Lower lobe of right lung (tissue), 2 donors: ENCODE measurements at regions not wholly inside any gene's neighbourhood (a gene's known extent, or its start where the extent isn't known, plus 50 kb on each side); places are given as distances from the start of the nearest gene placed in this dataset.

ENCODE experiments used
- ATAC-seq, 2 donors: fragments of 200-7000 bp; cut with Tn5 transposase; one replicate each; pipeline ENCODE4 v1.9.1; 2020 to 2022; ENCODE audit warnings: mild to moderate bottlenecking in 2 of 2, moderate library complexity in 2 of 2
- DNase-seq: peaks from one replicate; pipeline ENCODE4 v3.0.0-alpha.2; 2020
- H3K27ac ChIP-seq: fragments of 200-600 bp; one replicate; pipeline ENCODE4 v1.8.0; 2022
- H3K27me3 ChIP-seq: fragments of 200-600 bp; one replicate; pipeline ENCODE4 v1.8.0; 2022; ENCODE audit warnings: low read depth
- H3K36me3 ChIP-seq: fragments of 200-600 bp; one replicate; pipeline ENCODE4 v1.8.0; 2022; ENCODE audit warnings: mild to moderate bottlenecking
- H3K4me1 ChIP-seq: fragments of 200-600 bp; one replicate; pipeline ENCODE4 v1.8.0; 2022
- H3K4me3 ChIP-seq: fragments of 200-600 bp; one replicate; pipeline ENCODE4 v1.8.0; 2022; ENCODE audit warnings: mild to moderate bottlenecking
- H3K9me3 ChIP-seq: fragments of 200-600 bp; one replicate; pipeline ENCODE4 v1.8.0; 2022
- CTCF ChIP-seq: fragments of 200-600 bp; IDR thresholded peaks from one replicate; pipeline ENCODE4 v1.8.0; 2022; ENCODE audit warnings: antibody characterized with exemption, mild to moderate bottlenecking
- intact Hi-C: fragments of 100-400 bp; cut with DNase I; formaldehyde crosslinking; loops from one replicate; pipeline ENCODE4 v1.11.0; 2022
- donor health status: DM: no; HTN: yes; CAD: no; lungs with severe emphysema.

- no peak for DNase-seq
- no peaks in the 10 kb centered on the region for H3K36me3 ChIP-seq
- H3K4me3 ChIP-seq = no peak overlapping the region
- no peak for TF ChIP-seq CTCF
- ATAC-seq = no peak
- no peaks in the 10 kb centered on the region for H3K27me3 ChIP-seq
- intact Hi-C loops = no loop called here
- H3K27ac ChIP-seq = no peak overlapping the region
- H3K9me3 ChIP-seq = no peaks in the 10 kb centered on the region
- H3K4me1 ChIP-seq = no peaks in the 10 kb centered on the region
These were observed 149.3 kb upstream of the NSMCE3 start for GRCh38 chr15:29418931-29419330.

GRCh38 chr15:29418178-29418577 is 148.6 kb upstream of the NSMCE3 start:
- intact Hi-C loops = no loop called here
- H3K36me3 ChIP-seq = no peaks in the 10 kb centered on the region
- no peak for ATAC-seq
- H3K4me3 ChIP-seq = no peak overlapping the region
- no peaks in the 10 kb centered on the region for H3K9me3 ChIP-seq
- no peaks in the 10 kb centered on the region for H3K4me1 ChIP-seq
- TF ChIP-seq CTCF = no peak
- no peak overlapping the region for H3K27ac ChIP-seq
- H3K27me3 ChIP-seq = no peaks in the 10 kb centered on the region
- no peak for DNase-seq

GRCh38 chr15:29411299-29411698 is 141.7 kb upstream of the NSMCE3 start:
- H3K4me1 ChIP-seq = no peaks in the 10 kb centered on the region
- intact Hi-C loops = no loop called here
- H3K9me3 ChIP-seq = no peaks in the 10 kb centered on the region
- no peaks in the 10 kb centered on the region for H3K36me3 ChIP-seq
- no peak overlapping the region for H3K27ac ChIP-seq
- no peak for DNase-seq
- no peak overlapping the region for H3K4me3 ChIP-seq
- H3K27me3 ChIP-seq = no peaks in the 10 kb centered on the region
- no peak for ATAC-seq
- TF ChIP-seq CTCF = no peak

GRCh38 chr15:29410338-29410737 is 140.7 kb upstream of the NSMCE3 start:
- Histone ChIP-seq H3K27me3 (no peaks in the 10 kb centered on the region), H3K27ac (no peak overlapping the region), H3K9me3 (no peaks in the 10 kb centered on the region), H3K4me3 (no peak overlapping the region), H3K36me3 (no peaks in the 10 kb centered on the region), H3K4me1 (no peaks in the 10 kb centered on the region)
- DNase-seq (no peak), ATAC-seq (no peak)
- TF ChIP-seq CTCF = no peak
- intact Hi-C loops = no loop called here

- H3K27ac ChIP-seq = no peak overlapping the region
- TF ChIP-seq CTCF = no peak
- H3K9me3 ChIP-seq = no peaks in the 10 kb centered on the region
- no peaks in the 10 kb centered on the region for H3K4me1 ChIP-seq
- no peak overlapping the region for H3K4me3 ChIP-seq
- ATAC-seq (no peak), DNase-seq (no peak)
- H3K36me3 ChIP-seq = no peaks in the 10 kb centered on the region
- H3K27me3 ChIP-seq = no peaks in the 10 kb centered on the region
- intact Hi-C loops = no loop called here
These were observed 140.3 kb upstream of the NSMCE3 start for GRCh38 chr15:29409890-29410289.

- no peak for ATAC-seq
- H3K27me3 ChIP-seq = no peaks in the 10 kb centered on the region
- no peak for DNase-seq
- H3K4me3 ChIP-seq = no peak overlapping the region
- TF ChIP-seq CTCF = no peak
- intact Hi-C loops = no loop called here
- H3K4me1 ChIP-seq = no peaks in the 10 kb centered on the region
- no peaks in the 10 kb centered on the region for H3K36me3 ChIP-seq
- no peaks in the 10 kb centered on the region for H3K9me3 ChIP-seq
- no peak overlapping the region for H3K27ac ChIP-seq
These were observed 135.9 kb upstream of the NSMCE3 start for GRCh38 chr15:29405564-29405963.
